Stimulated activated CD8-positive, alpha-beta memory T cell treated with anti-CD3 and anti-CD28 coated beads, Interleukin-4, amount 100 ng/mL, for 48 hours (primary cell): ENCODE measurements at regions not wholly inside any gene's neighbourhood (a gene's known extent, or its start where the extent isn't known, plus 50 kb on each side); places are given as distances from the start of the nearest gene placed in this dataset.

ENCODE experiments used
- DNase-seq: peaks from one replicate; pipeline ENCODE4 v3.0.0-alpha.2; 2020

DNA sequence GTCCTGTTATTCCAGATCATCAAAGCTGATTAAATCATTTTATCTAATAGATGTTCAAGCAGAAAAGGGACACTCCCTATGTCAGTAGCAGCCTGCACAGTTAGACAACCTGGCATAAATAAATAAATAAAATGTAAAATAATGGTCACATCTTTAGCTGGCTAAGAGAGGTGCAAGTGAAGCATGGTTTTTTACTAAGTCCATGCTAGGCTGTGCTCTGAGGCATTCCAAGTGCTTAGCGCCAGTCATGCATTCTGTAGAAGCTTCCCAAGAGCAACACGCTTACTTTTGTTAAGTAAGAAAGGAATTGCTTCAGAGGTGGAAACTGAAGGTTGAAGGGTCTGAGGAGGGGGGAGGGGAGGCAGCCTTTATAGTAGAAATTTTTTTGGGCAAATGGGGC, 351.2 kb downstream of the CDH2 start:
- no peak for DNase-seq

DNA sequence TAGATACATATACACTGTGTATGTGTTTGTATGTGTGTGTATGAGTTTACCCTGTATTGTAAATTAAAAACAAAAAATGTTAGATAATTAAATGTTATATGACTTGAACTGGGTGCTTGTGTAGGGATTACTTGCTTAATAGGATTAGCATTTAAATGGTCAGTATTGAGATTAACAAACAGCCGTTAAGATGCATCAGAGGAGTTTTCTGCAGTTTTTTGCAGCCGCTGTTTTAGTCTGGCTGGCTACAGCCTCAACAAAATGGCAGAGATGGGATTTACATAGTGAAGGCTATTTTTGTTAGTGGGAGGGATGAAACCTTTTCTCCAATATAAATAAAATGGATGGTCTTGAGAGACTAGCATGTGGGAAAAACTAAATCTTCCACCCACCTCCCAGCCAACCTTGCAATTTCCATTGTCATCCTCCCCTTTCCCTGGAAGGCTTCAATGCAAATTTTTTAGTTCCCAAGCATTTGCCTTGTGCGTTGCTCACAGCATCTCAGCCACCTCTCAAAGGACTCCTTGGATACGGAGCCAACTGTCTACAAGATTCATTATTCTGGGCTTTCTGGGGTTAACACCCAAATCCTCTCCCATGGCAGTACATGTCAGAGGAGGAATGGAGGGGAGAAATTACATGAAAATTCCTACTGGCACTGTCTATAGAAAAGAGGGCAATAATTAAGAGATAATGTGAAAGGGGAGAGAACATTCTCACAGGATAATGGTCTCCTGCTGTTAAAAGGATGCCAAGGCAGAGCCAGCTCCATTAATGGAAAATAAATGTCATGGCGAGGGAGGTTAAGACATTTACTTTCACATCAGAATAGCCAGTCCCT, 351.9 kb downstream of the CDH2 start:
- no peak for DNase-seq

DNA sequence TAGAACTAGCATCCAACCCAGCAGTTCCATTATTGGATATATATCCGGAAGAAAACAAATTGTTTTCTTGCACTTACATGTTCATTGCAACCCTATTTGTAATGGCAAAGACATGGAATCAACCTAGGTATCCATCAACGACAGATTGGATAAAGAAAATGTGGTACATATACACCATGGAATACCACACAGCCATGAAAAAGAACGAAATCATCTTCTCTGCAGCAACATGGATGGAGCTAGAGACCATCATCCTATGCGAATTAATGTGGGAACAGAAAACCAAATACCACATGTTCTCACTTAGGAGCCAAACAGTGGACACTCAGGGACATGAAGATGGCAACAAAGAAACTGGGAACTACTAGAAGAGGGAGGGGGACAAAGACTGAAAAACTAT, 352.7 kb downstream of the CDH2 start:
- DNase-seq: no peak

DNA sequence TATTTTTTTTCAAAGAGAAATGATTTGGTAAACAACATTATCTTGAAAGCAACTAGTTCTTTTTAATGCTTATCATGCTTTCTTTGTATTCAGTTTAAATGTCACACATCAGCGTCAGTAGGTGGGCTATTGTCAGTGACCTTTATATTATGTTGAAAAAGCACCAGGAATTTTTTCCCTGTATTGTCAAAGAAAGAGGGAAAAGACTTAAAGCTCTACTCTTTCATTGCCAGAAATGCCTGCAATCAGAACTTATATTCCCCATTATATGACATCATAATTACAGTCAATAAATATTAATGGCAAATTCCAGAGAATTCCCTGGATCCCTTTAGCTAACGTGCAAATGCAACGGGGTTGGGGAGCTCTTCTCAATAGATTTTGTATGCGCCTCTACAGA, 353.9 kb downstream of the CDH2 start:
- no peak for DNase-seq

DNA sequence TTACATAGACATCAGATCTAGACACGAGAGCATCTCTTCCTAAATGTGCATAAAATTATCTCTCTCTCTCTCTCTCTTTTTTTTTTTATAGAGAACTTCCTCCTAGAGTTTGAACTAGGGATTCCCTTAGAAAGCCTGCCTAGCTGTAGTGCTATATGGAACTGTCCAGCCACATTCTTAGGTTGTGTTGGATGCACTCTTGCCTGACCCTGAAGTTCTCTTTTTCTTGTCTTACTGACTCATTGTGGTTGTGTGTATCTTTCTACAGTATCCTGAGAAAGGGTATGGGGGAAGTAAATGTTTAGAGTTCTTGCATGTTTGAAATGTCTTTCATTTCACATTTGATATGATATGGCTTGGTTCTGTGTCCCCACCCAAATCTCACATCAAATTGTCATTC, 368.2 kb downstream of the CDH2 start:
- no peak for DNase-seq

DNA sequence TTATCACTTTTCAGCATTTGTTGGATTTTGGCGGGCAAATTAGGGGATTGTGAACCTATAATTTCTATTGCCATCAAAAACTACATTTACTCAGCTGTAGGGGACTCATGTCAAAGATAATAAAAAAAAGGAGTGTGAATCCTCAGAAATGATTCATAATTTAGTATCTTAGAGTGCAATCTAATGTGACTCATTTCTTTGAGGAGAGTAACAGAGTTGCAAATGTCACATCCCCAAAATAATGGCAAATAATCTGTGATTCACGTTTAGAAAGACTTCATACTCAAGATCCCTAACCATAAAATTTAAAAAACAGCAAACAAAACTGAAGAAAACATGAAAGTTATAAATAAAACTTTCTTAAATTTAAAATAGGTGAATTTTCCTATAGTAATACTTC, 373.0 kb downstream of the CDH2 start:
- no peak for DNase-seq

DNA sequence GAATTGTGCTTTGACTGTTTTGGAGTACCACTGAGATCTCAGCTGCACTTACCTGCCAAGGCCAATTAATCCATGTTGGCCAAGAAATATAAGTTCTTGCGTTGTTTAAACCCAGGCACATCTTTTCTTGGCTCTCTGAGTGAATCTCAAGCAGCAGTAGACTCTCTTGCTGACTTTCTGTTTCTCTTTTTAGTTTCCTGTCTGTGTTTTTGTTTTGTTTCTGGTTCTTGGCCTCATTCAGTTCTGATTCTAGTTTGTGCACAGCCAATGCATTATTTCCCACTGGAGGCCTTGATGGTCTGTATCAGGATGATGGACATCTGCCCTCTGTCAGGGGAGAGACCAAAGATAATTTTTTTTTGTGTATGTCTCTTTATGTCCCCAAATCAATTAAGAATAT, 379.4 kb downstream of the CDH2 start:
- no peak for DNase-seq

DNA sequence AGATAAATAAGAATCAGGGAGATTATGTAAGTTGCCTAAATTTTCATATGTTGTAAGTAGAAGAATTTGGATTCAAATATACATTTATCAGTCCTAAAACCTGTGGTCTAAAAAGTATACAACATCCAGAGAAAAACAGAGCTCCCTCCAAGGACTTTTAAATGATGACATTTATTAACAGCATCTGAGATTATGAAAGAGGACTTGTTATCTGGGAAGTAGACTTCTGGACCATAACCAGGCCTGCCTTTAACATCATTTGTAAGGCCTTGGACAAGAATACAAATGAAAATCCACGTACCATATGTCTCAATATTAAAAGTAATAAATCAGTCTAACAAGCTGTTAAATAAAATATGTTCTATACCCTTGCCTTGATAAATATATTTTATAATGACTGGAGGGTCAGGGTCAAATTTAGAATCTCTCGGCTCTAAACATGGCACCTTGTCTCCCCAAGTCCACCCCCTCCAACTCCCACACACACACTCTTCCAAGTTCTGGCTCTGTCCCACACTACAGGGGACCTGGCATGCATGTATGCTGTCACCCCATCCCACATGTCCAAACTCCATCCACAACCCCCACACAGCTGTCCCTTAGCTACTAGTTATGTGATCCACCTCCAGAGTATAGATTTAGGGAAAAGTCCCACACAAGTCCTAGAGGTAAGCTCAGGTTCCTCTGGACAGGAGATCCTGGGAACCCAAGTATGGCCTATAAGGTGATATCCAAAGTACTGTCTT, 382.6 kb downstream of the CDH2 start:
- no peak for DNase-seq

DNA sequence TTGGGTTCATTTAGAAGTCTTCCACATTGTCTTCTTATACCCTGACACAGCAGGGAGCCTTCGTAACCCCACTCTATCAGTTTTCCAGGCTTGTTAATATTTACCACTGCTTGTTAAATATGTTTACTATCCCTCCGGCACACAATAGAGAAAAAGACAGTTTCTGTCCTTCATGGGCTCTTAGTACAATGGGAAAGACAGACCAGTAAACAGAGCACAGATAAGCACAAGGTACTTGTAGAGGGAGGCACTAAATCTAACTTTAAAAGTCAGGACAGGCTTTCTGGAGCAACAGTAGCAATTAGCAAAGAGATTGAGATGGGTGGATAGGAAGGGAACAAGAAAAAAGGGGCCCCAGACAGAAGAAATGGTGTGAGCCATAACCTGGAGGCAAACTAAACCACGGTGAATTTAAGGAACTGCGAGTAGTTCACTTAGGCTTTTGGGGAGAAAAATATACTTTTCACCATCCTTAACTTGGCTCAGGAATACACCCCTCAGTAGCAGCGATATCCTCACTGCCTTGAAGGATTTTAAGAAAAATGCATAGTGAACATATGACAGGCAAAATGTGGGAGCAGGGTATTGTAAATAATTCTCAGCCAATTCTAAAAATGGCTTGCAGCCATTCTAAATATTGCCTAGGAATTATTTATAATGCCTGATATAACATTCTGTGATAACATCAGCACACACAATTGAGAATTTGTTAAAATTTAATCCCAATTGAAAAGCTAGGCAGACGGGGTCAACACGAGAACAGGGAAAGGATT, 383.7 kb downstream of the CDH2 start:
- DNase-seq: no peak

DNA sequence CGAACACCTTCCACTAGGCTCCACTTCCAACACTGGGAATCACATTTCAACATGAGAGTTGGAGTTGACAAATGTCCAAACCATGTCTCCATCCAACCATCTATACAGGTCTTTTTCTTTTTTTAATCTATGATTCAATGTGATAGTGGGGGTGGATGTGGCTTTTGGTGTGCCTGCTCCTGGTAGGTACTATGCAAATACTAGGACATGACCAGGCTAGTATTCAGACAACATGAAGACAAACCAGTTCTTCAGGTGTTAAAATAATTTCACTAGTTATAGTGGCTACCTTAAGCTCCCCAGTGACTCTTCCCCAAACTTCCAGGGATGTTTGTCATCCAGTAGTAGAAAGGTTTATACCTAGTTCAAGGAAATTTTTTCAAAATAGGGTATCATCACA, 387.5 kb downstream of the CDH2 start:
- no peak for DNase-seq

DNA sequence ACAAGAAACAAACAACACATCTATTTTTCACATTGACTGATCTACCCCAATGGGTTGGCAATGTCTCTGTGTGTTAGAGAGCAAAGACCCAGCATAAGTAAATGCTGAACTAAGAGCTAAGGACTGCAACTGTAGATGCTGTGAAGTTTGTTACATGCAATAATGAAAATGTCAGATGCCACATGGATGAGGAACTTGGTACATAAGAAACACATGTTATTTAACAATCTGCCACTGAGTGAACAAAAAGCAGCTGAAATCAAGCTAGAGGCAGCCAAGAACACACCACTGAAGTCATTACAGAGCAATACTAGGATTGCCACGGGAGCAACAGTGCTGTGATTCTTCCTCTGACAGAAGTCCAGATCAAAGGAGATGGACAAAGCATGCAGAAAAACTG, 389.4 kb downstream of the CDH2 start:
- DNase-seq: no peak

DNA sequence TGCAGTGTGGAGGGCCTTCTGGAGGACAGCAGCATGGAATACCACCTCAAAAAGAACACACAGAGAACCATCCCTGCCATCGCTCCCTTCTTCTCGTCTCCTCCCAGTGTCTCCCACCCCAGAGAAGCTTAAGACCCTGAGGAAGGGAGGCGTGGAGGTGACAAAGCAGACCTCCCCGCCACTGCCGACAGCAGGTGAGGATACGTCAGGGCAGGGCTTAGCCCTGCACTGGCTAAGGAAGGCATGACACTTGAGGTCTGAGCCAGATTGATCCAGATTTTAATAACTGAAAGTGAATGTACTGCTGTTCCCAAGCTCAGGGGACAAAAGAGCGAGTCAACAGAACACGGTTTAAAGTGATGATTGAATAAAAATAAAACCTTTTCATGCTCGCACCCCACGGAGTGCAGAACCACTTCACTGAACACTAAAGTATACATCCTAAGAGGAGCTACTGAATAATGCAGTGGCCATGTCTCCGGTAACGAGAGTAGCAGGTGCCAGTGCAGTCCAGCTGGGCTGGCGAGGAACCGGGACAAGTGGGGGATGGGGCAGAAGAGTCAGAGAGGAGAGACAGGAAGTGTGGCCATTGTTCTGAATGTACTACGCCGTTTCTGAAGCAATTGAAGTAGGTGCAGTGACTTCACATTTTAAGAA, 391.0 kb downstream of the CDH2 start:
- no peak for DNase-seq

DNA sequence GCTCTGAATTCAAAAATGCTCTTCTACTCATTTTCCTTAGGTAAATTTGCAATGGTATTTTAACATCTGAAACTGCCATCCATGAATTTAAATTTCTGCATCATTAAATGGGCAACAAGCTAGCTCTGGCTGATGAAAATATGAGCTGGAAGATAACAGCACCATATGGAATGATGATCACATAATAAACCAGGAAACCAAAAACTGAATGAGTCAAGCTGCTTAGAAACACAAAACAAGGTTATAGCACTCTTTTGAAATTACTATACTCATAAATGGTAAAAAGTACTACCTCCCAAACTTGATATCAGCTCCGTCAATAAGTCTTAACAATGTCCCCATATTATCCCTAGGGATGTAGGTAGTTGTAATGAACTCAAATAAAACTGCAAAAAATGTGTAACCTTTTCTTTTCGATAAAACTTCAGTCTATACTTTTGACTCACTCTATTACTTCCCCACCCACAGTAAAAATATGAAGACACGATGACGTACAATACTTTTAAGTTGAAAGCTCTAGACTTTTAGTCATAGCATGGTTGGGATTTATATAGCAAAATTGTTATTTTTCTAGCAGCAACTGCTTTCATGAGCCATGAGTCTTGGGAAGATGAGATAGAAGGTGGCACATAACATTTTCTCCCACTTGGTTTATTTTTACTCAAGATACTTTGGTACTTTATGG, 396.7 kb downstream of the CDH2 start:
- DNase-seq: no peak

DNA sequence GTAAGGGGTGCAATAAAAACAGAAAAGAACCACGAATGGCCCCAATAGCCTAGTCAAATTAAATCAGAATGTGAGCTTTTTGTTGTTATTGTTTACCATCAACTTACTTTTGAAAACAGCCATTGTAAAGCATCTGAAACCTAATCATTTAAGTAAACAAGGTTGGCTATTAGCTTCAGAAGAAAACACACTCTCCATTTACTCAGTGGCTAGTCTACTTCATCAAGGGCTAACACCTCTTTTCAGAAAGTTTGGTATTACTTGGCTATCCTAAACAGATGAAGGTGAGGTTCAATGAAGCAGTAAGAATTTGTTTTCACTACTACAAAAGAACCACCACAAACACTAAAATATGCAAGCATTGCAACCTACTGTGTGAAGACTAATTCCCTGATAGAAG, 398.0 kb downstream of the CDH2 start:
- DNase-seq: no peak

DNA sequence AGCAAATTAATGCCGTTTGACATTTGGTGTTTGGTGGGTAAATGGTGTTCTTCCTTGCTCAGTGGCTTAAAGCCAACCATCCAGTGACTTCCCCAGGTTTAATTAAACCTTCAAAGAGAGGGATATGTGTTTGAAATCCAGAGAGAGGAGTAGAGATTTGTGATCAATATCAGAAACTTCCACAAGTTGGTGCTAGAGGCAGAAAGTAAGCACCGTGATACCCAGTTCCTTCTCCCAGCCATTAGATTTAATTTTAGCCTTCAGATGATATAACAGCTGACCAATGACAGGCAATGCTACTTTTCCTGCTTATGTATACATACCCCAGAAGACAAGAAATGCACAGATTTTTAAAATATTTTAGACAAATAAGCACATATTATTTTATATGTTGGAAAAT, 398.5 kb downstream of the CDH2 start:
- no peak for DNase-seq

DNA sequence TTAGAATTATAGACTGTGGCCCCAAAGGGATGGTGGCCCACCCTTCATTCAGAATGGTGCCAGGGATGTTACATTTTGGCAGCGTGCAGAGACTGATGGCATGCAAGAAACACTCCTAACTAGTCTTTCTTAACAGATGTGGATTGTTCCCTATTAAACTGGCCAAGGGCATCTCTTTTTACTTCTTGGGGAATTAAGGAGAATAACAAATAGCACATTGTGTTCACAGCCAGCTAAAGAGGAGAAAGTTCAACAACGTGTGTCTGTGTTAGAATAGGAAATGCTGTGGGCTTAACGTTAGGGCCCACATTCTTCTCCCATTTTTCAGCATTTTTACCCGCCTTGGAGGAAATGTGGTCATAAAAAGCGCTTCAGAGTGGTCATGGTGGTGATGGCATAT, 404.8 kb downstream of the CDH2 start:
- DNase-seq: no peak

DNA sequence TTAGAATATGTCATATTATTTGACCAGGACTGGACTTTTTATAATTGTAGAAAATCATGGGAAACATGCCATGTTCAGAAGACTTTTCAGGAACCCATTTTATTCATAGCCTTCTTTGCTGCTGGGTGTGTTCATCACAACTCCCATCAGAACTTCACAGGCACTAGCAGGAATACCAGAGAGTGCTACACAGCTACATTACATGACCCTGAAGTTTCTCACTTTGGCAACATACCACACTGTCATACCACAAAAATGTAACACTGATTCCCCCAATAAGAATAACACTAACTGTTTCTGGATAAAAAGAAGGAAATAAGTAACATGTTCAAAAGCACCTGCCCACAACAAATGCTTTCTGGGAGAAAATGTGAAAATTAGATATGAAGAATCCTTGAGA, 405.4 kb downstream of the CDH2 start:
- DNase-seq: no peak

DNA sequence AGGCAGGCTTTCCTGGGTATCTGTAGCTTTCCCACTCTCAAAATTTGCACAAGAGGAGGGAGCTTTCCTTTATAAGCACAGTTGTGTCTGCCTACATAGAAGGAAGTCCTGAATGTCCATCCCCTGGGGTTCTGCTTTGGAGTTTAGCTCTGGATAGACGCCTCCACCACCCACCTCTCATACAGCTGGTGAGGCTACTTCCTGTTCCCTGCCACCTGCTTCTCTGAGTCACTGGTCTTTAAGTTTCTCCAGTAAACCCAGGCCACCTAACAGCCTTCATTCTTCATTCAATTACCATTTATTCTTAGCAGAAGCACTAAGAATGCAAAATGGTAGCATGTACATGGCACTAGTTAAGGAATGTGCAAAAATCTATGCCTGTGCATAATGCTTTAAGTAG, 407.8 kb downstream of the CDH2 start:
- DNase-seq: no peak

DNA sequence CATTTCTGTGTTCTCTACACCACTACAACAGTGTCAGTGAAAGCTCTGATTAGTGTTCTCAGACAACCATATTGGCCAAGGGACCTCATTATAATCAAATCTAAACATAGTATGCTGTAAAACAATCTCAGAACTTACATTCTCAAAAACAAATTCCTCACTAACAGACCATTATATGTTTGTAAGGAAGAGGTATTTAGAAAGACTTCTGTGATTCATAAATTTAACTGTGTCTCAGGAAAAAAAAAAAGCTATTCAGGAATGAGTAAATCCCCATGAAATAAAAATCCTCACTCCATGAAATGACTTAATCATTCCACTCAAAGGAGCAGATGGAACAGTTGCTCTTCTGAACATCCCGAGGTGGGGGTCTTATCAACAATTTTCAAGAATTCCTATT, 413.0 kb downstream of the CDH2 start:
- DNase-seq: no peak

DNA sequence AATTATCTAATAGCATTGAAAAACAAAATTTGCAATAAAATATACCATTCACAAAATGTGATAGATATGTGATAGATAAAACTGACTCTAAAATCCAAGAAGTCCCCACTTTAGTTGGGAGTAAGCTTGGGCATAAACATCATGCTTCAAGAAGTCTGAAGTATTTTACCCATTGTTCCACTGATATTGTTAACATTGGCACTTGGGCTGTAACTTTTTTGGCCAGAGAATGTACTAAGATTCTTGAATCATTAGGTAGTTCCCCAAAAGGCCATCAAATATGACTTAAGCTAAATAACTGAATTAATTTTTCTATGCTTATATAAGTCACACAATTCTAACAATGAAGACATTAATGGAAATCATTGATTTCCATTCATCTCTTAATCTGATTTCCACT, 413.6 kb downstream of the CDH2 start:
- DNase-seq: no peak

DNA sequence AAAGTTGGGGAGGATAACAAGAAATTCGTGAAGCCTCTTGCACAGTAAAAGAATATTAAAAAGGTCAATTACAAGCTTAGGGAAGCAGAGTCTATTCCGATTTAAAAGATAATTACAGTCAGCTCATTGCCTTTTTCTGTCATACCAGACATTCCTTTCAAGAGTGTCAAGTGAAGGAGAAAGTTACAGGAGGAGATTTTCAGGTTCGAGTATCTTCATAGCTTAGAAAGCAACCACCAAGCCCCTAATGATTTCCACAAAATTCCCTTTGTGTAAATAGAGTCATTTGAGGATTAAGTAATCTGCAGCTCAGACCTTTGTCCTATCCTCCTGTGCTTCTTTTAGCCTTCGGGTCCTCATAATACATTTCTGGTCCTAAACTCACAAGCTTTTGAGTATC, 414.9 kb downstream of the CDH2 start:
- DNase-seq: no peak

DNA sequence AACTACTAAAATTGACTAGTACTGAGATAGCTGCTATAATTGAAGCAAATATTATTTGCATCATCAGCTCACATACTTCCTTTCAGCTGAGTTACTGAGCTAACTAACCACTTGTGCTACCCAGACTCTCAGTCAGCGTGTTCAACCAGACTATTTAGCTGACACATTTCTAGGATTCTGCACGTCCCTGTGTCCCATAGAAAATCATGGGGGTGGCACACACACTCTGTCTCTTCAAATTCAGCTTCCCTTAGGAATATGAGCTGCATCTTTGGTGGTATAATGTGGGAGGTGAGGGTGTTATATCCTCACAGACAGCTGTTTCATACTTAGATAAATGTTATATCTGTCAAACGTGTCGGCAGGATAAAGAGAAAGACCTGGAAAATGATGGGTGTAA, 424.0 kb downstream of the CDH2 start:
- DNase-seq: no peak

DNA sequence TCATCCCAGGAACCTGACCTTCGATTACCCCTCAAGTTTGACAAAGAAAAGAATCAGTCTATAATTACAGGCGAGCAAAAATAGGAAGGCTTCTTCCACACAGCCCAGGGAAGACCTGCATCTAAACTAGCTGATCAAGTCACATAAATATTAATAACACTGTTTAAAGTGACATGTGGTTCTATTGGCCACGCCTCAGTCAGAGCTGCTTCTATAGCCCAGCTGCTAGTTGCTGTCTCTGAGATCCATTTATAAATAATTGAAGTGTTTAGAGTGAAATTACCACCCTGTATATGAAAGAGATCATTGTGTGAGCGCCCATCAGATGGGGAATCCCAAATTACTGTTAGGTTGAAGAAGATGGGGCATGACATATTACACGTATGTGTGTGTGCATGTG, 426.0 kb downstream of the CDH2 start:
- no peak for DNase-seq
